Fibroblast of gingiva (primary cell): ENCODE measurements at regions not wholly inside any gene's neighbourhood (a gene's known extent, or its start where the extent isn't known, plus 50 kb on each side); places are given as distances from the start of the nearest gene placed in this dataset.
"Not testable (repeated sequence)": the region's sequence is repeated elsewhere in the genome, so short reads cannot be mapped to it uniquely, and the experiment has no call there.

Source experiments
- DNase-seq: peaks from one replicate; pipeline ENCODE4 v3.0.0-alpha.2; 2011; ENCODE audit warnings: low read depth

DNA sequence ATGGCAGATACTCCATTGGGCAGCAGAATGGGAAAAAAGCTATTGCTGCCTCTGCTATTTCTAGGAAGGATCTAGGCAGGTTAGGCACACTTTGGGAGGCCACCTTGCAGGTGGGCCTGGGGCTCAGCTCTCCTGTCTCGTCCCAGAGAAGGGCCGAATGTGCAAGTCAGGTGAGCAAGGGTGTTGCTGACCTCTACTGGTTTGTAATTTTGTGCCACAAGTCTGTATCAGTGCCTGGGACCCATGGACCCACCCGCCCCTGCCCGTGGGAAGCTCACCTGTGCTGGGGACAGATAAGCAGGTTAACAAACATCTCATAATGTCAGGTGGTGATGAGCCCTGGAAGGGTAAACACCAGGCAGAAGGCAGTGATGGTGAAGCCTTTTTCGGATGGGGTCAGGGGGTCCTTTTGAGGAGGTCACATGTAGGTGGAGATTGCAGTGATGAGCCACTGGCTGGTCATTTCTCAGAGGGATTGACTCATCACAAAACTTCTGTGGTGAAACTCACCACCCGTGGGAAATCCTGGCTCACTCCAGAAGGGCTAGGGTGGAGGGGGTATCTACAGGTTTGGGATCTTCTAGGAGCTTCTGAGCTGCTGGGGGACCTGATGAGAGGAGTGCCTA lies 161.3 kb downstream of the KLF13 start:
- peak; percentile 49 for DNase-seq

DNA sequence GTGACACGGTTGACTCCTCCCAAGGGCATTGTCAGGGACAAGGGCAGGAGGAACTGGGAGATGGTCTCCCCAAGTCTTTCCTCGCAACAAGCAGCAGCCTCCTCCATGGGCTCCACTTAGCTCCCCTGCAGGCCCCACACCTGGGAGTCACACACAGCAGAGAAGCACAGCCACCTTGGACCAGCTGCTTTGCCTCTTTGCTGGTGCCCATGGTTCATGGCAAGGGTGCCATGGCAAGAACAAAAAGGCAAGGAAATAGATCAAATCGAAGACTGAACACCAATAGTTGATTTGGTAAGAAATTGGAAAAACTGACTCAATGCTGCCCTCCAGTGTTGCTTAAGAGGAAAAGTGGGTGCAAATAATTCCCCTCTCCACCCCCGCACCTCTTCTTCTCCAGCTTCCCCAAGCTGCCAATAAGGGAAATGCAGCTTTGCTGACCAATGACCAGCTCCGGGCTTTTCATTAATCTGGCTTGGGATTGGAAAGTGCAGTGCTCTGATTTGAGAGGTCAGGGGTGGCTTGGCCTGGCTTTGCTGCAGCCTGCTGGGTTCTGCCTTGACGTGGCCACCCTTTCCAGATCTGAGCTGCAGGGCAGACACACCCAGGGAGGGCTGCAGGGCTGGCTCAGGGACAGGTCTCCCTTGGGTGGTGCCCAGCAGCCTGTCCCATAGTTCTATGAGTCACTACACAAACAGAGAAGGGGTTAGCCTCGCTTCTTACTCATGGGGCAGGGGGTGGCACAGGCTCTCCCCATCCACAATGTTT lies 162.0 kb downstream of the KLF13 start:
- DNase-seq = peak; percentile 85

DNA sequence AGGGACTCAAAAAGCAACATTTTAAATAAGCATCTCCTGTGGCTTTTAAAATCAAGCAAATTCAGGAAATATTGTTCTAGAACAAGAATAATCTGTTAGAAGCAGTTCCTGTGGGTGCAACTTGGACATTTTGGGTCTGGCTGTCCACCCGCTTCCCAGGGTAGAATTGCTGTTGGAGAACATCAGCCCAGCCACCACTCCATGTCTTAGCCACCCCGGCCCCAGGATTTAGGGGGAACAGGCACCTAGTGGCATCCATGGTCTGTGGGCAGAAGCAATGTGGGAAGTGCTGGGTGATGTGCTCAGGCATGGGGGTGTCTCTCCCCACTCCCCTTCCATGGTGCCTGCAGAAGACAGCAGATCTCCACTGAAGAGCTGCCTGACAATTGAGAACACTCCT lies 162.6 kb downstream of the KLF13 start:
- no peak for DNase-seq

GRCh38 chr15:31489801-31490646 lies 163.4 kb downstream of the KLF13 start:
- peak; percentile 55 for DNase-seq

- no peak for DNase-seq
Observed at GRCh38 chr15:31494786-31495185, 168.2 kb downstream of the KLF13 start.

GRCh38 chr15:31495281-31495680 lies 168.6 kb downstream of the KLF13 start:
- no peak for DNase-seq

DNA sequence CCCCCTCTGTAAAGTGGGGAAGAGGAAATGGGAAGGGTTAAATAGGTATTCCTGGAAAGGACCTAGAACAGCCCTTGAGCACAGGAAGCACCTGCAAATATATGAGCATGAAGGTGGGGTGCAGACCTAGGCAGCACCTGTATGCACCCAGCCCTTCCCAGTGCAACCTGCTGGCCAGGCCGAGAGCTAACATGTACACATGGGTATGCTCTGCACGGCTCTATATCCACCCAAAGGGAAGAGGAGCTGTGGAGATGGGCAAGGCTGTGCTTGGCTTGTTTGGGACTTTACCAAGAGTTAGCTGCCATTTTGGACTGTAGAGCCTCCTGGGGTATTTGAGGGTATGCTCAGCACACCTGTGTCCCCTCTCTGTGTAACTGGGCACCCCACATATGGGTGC lies 171.2 kb downstream of the KLF13 start:
- no peak for DNase-seq

DNA sequence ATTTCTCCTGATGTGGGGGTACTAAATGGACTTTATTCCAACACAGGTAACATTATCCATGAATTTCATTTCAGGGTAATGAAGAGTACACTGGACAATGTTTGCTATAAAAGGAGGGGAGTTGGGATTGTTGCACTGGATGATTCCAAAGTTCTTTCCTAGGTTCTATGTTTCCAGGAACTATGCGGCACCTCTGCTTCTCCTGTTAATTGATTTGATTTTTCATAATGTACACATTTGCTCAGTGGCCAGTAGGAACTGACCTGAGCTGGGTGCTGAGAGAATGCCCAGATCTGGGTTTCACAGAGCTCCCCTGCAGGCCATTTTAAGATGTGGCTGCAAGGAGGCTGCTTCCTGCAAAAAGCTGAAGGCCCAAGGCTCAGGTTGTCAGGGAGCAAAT lies 171.7 kb downstream of the KLF13 start:
- no peak for DNase-seq

- DNase-seq = no peak
Observed at GRCh38 chr15:31498756-31499155, 172.1 kb downstream of the KLF13 start.

DNA sequence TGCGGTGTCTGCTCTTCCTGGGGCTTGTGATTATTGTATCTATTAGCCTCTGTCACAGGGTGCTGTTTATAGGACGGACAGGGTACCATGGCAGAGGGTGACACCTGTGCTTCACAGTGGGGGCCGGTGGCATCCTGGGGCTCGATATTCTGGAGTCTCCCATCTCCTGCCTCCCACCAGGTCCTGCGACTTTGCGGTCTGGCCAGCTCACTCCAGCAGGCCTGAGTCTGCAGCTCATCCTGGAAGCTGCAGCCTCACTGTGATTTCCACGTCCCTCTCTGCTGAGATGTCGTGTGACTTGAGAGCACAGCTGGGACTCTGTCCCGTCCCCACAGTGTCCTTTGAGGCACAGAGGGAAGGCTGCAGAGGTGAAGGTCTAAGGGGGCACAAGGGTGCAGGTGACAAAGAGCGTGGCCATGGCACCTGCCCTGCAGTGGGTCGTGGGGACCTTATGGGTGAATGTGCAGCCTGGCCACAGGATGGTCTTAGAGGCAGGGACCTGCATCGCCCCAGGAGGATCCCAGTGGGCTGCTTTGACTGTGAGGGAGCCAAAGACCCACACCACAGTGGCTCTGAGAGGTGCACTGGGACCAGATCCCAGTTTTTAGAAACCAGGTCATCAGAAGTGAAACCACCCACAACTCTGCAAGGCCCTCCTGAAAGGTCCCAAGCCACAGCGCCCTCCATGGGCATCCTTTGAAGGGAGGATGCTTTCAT lies 172.8 kb downstream of the KLF13 start:
- DNase-seq = no peak

DNA sequence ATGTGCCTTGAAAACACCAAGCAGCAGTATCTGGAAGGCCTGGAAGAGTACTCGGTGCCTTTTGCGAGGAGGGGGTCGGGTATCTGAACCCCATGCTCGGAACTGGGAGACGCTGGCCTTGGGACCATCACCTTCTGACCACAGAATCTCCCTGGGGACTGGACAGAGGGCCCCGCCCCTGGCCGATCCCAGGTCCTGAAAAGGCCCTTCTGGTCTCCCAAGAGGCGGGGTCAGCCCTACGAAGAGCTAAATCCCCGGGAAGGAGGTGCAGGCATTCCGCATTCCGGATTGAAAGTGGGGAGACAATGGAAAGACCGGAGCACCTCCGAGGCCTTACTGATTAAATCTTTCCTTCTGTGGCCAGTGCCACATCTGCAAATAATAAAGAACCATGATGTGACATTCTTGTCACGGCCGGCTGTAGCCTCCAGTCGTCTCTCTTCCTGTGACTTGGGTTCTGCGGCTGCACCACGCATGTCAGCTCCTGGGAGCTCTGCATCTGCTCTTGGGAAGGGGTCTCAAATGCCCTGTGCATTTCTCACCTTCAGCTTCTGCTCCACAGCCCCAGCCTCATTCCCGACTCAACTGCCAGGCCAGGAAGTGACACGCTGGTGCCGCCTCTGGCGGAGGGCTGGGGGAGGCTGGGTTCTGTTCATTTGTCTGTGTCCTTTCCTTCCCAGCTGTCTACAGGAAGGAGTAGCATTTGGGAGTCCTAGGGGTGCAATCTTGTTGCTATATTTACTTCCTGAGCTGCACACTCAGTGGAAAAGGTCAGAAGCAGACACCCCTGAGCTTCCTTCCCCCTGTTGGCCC lies 173.5 kb downstream of the KLF13 start:
- no peak for DNase-seq

DNA sequence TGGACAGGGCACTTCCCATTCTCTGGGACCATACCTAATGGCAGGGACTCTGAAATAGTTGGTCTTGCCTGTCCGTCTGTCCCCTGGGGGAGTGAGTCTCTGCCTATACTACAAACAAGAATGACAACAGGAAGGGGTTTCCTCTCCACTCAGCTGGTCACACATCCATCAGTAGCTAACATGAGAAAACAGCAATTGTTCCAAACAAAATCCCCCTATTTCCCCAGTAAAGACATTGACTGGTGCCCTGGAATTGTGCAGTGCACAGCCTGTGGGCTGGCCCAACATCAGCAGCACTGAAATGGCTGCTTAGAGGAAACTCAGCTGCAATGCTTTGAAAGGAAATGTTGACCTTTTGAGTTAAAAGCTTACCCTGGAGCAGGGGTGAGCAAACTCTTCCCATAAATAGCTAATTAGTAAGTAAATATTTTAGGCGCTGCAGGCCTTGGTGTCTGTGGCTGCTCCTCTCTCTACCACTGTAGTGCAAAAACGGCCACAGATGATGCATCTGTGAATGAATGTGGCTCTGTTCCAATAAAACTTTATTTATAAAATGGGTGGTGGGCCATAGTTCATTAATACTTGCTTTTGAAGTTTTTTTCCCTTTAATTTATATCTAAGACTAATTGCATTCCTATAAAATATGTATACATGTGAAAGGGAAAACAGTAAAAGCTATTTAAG lies 174.3 kb downstream of the KLF13 start:
- DNase-seq = no peak

GRCh38 chr15:31501536-31502157 lies 175.0 kb downstream of the KLF13 start:
- no peak for DNase-seq

DNA sequence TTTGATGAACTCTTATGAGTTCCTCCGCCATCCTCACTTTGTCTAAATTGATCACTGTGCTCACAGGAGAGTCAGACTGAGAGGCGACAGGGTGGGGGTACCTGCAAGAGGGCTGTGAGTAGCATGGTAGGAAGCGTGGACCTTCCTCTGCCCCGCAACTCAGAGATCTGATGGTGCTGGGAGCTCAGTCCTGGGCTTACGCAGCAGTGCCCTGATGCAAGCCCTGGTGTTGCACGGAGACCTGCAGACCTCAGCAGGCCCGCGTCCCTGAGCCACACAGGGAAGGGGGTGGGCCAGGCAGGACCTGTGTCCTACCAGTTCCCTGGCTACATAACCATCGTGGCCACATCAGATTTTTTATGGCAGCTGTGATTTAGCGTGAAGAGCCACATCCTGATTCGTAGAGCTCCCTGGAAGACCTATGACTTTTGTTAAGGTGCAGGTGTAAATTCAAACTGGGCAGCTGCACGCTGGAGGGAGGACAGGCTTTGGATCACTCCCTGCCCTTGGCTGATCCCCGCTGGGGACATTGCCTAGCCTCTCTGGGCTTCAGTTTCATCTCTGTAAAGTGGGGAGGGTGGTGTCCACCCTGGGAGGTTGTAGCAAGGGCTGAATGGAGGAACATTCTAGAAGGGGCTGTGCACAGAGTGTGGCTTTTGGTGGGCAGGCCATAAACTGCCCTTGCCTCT lies 176.1 kb downstream of the KLF13 start:
- DNase-seq = no peak

GRCh38 chr15:31503256-31503655 lies 176.6 kb downstream of the KLF13 start:
- no peak for DNase-seq

DNA sequence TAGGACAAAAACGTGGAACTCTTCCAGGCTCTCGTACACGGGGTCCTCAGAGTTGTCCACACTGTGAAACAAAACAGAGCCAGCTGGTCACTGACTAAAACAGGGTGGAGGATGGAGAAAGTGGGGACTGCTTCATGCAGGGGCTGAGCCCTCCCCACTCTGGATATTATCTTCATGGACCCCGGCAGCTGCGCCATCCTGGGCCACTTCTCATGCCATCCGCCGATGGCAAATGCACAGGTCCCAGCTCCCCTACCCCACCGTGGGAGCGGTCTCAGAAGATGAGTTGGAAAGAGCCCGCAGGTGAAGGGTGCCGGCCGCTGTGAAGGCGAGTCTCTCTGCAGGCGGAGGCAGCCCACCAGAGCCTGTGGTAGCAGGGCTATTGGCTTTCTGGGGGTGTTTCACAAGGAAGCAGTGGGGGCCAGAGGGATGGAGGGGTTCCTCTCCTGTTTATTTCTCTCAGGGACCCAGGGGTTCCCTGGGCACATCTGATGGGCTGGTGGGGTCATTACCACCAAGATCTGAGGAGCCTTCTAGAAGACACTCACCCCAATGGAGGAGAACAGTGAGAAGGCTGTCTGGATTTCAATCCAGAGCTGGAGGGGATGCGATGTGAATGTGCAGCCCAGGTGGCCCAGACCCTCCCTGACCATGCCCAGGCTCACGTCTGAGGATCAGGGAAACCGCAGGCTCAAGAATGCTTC lies 177.3 kb downstream of the KLF13 start:
- DNase-seq = no peak

DNA sequence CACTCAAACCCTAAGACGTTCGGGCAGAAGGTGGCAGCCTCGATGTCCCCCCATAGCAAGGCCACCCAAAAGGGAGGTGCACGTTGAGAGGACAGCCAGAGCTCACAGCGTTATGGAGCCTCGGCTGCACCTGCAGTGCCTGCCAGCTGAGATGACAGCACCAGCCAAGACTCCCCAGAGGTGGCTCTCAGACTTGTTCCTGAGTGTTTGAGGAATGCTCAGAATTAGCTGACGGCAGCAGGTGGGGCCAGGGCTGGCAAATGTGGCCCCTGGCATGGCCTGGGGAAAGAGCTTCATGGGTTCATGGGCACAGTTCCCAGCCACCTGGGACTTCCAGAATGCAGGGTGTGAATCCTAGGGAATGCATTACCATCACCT lies 177.8 kb downstream of the KLF13 start:
- DNase-seq = no peak

GRCh38 chr15:31507573-31507972 lies 180.9 kb downstream of the KLF13 start:
- not testable (repeated sequence) for DNase-seq

DNA sequence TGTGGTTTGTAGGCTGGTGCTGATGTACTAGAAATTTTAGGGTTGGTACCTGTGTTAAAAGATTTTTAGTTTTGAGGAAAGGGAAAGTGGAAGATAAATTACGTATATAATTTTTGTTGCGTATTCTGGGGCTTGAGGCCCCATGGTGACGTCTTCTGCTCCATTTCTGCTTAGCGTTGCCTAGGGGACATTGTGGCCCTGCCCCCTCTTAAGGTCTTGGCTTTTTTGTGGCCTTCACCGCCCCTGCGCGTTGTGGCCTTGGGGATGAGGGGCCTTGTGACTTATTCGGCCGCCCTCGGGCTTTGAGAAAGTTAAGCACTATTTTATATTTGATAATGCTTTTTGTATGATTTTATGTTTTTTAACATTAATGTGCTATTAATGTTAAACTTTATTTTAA lies 182.0 kb downstream of the KLF13 start:
- DNase-seq = no peak
